GM18508 (cell line): ENCODE measurements at regions not wholly inside any gene's neighbourhood (a gene's known extent, or its start where the extent isn't known, plus 50 kb on each side); places are given as distances from the start of the nearest gene placed in this dataset.

Source experiments
- ATAC-seq: cut with Tn5 transposase; IDR thresholded peaks from one replicate; pipeline ENCODE4 v1.9.1; 2021; ENCODE audit warnings: moderate number of reproducible peaks; ENCODE audit not compliant: insufficient read depth, unreplicated experiment

- no peak for ATAC-seq
These were observed 61.3 kb upstream of the SPIN1 start for GRCh38 chr9:88326936-88327335.

- ATAC-seq = no peak
These were observed 62.2 kb upstream of the SPIN1 start for GRCh38 chr9:88326015-88326414.

- no peak for ATAC-seq
These were observed 65.2 kb upstream of the SPIN1 start for GRCh38 chr9:88322906-88323566.

- no peak for ATAC-seq
These were observed 66.5 kb upstream of the SPIN1 start for GRCh38 chr9:88321764-88322163.

GRCh38 chr9:88320748-88321415 lies 67.4 kb upstream of the SPIN1 start:
- ATAC-seq = no peak

GRCh38 chr9:88319936-88320747 lies 68.1 kb upstream of the SPIN1 start:
- no peak for ATAC-seq

GRCh38 chr9:88313364-88314220 lies 74.7 kb upstream of the SPIN1 start:
- ATAC-seq = no peak

GRCh38 chr9:88312517-88313103 lies 75.6 kb upstream of the SPIN1 start:
- no peak for ATAC-seq

GRCh38 chr9:88312045-88312444 lies 76.2 kb upstream of the SPIN1 start:
- no peak for ATAC-seq

- ATAC-seq = no peak
These were observed 77.8 kb upstream of the SPIN1 start for GRCh38 chr9:88310310-88310980.

GRCh38 chr9:88308831-88309560 lies 79.2 kb upstream of the SPIN1 start:
- ATAC-seq = no peak

- ATAC-seq = no peak
These were observed 81.1 kb upstream of the SPIN1 start for GRCh38 chr9:88307136-88307535.

- ATAC-seq = peak; percentile 93
These were observed 84.4 kb upstream of the SPIN1 start for GRCh38 chr9:88303721-88304451.

- ATAC-seq = no peak
These were observed 85.5 kb upstream of the SPIN1 start for GRCh38 chr9:88302579-88303324.

- no peak for ATAC-seq
These were observed 87.7 kb upstream of the SPIN1 start for GRCh38 chr9:88300556-88300955.

- ATAC-seq = no peak
These were observed 96.4 kb upstream of the SPIN1 start for GRCh38 chr9:88291856-88292255.

- ATAC-seq = no peak
These were observed 97.2 kb upstream of the SPIN1 start for GRCh38 chr9:88291056-88291455.

- no peak for ATAC-seq
These were observed 98.7 kb upstream of the SPIN1 start for GRCh38 chr9:88289532-88289931.
